ENCODE measurements at regions not wholly inside any gene's neighbourhood (a gene's known extent, or its start where the extent isn't known, plus 50 kb on each side); places are given as distances from the start of the nearest gene placed in this dataset.
A peak's percentile ranks its signal among the peaks of the same experiment; 100 is the strongest.
"Not testable (repeated sequence)": the region's sequence is repeated elsewhere in the genome, so short reads cannot be mapped to it uniquely, and the experiment has no call there.

- Histone ChIP-seq H4K91ac (ENCODE audit: low read depth, low read length, poor library complexity) (no peak overlapping the region), H2BK120ac (ENCODE audit: low read depth, low read length) (no peak overlapping the region), H3K79me1 (ENCODE audit: low read depth, low read length) (no peaks in the 10 kb centered on the region), H3K4ac (ENCODE audit: low read length) (no peak overlapping the region), H2BK12ac (ENCODE audit: low read length) (no peak overlapping the region), H3K27ac (replicated peaks; ENCODE audit: low read length) (no peak overlapping the region), H2BK15ac (ENCODE audit: low read length) (no peak overlapping the region), H2AFZ (ENCODE audit: low read length) (no peak overlapping the region), H2BK5ac (ENCODE audit: low read length) (no peak overlapping the region), H3K27me3 (ENCODE audit: control insufficient read depth in 3 of 3, insufficient read depth in 3 of 3, low read depth in 1 of 3, low read length in 3 of 3) (no peaks in the 10 kb centered on the region), H2AK5ac (ENCODE audit: low read depth, low read length) (no peak overlapping the region), H3K4me3 (ENCODE audit: low read length in 2 of 2) (no peak overlapping the region), H3K14ac (ENCODE audit: low read length) (no peak overlapping the region), H3K36me3 (replicated peaks in 1 of 2; ENCODE audit: control insufficient read depth in 2 of 2, insufficient read depth in 2 of 2, low read length in 2 of 2) (no peaks in the 10 kb centered on the region), H3K9ac (ENCODE audit: low read depth, low read length, poor library complexity) (no peak overlapping the region), H4K8ac (ENCODE audit: low read depth, low read length) (no peak overlapping the region), H3K9me3 (replicated peaks in 1 of 2; ENCODE audit: control insufficient read depth in 2 of 2, insufficient read depth in 1 of 2, low read depth in 1 of 2, low read length in 2 of 2) (no peaks in the 10 kb centered on the region), H3K4me2 (ENCODE audit: insufficient read depth, low read length, poor library complexity, severe bottlenecking) (no peak overlapping the region), H3K18ac (ENCODE audit: low read length) (no peak overlapping the region), H3K4me1 (ENCODE audit: control insufficient read depth in 2 of 2, insufficient read depth in 1 of 2, low read depth in 1 of 2, low read length in 2 of 2) (no peaks in the 10 kb centered on the region), H3K23ac (ENCODE audit: low read depth, low read length, poor library complexity) (no peak overlapping the region)
- no CpG with 5 or more reads among the region's 6 CpGs for WGBS, 2 donors (ENCODE audit: extremely low coverage in 2 of 2, insufficient read length in 2 of 2, insufficient replicate concordance in 1 of 2)
- DNase-seq (ENCODE audit: low spot score) = no peak
Measured at GRCh38 chr9:90189306-90189705, 453.3 kb downstream of the DIRAS2 start.

GRCh38 chr9:90192465-90192864 lies 450.2 kb downstream of the DIRAS2 start:
- WGBS, 2 donors (ENCODE audit: extremely low coverage in 2 of 2, insufficient read length in 2 of 2, insufficient replicate concordance in 1 of 2) = no CpG with 5 or more reads among the region's 7 CpGs
- H3K4me1 ChIP-seq (ENCODE audit: control insufficient read depth in 2 of 2, insufficient read depth in 1 of 2, low read depth in 1 of 2, low read length in 2 of 2) = not testable (repeated sequence)

GRCh38 chr9:90198956-90199355 lies 443.7 kb downstream of the DIRAS2 start:
- Histone ChIP-seq H3K4me2 (ENCODE audit: insufficient read depth, low read length, poor library complexity, severe bottlenecking) (no peak overlapping the region), H2BK15ac (ENCODE audit: low read length) (no peak overlapping the region), H3K4me3 (ENCODE audit: low read length in 2 of 2) (no peak overlapping the region), H2AK5ac (ENCODE audit: low read depth, low read length) (no peak overlapping the region), H3K4me1 (ENCODE audit: control insufficient read depth in 2 of 2, insufficient read depth in 1 of 2, low read depth in 1 of 2, low read length in 2 of 2) (peaks cover 0 to 3% of the 10 kb centered on the region in 2 donors), H3K14ac (ENCODE audit: low read length) (no peak overlapping the region), H3K9ac (ENCODE audit: low read depth, low read length, poor library complexity) (no peak overlapping the region), H3K27me3 (ENCODE audit: control insufficient read depth in 3 of 3, insufficient read depth in 3 of 3, low read depth in 1 of 3, low read length in 3 of 3) (no peaks in the 10 kb centered on the region), H4K91ac (ENCODE audit: low read depth, low read length, poor library complexity) (no peak overlapping the region), H2BK5ac (ENCODE audit: low read length) (no peak overlapping the region), H3K36me3 (replicated peaks in 1 of 2; ENCODE audit: control insufficient read depth in 2 of 2, insufficient read depth in 2 of 2, low read length in 2 of 2) (no peaks in the 10 kb centered on the region), H4K8ac (ENCODE audit: low read depth, low read length) (no peak overlapping the region), H2BK12ac (ENCODE audit: low read length) (no peak overlapping the region), H3K23ac (ENCODE audit: low read depth, low read length, poor library complexity) (no peak overlapping the region), H3K18ac (ENCODE audit: low read length) (no peak overlapping the region), H2BK120ac (ENCODE audit: low read depth, low read length) (no peak overlapping the region), H3K4ac (ENCODE audit: low read length) (no peak overlapping the region), H2AFZ (ENCODE audit: low read length) (no peak overlapping the region), H3K79me1 (ENCODE audit: low read depth, low read length) (no peaks in the 10 kb centered on the region), H3K9me3 (replicated peaks in 1 of 2; ENCODE audit: control insufficient read depth in 2 of 2, insufficient read depth in 1 of 2, low read depth in 1 of 2, low read length in 2 of 2) (no peaks in the 10 kb centered on the region), H3K27ac (replicated peaks; ENCODE audit: low read length) (no peak overlapping the region)
- no peak for DNase-seq (ENCODE audit: low spot score)
- no CpG with 5 or more reads among the region's 3 CpGs for WGBS, 2 donors (ENCODE audit: extremely low coverage in 2 of 2, insufficient read length in 2 of 2, insufficient replicate concordance in 1 of 2)

More at GRCh38 chr9:90192465-90192864, 450.2 kb downstream of the DIRAS2 start:
- not testable (repeated sequence) for H3K9me3 ChIP-seq (replicated peaks in 1 of 2; ENCODE audit: control insufficient read depth in 2 of 2, insufficient read depth in 1 of 2, low read depth in 1 of 2, low read length in 2 of 2); H3K36me3 ChIP-seq (replicated peaks in 1 of 2; ENCODE audit: control insufficient read depth in 2 of 2, insufficient read depth in 2 of 2, low read length in 2 of 2); H4K91ac ChIP-seq (ENCODE audit: low read depth, low read length, poor library complexity); H2AFZ ChIP-seq (ENCODE audit: low read length); H3K4me3 ChIP-seq (ENCODE audit: low read length in 2 of 2); H3K27ac ChIP-seq (replicated peaks; ENCODE audit: low read length); H3K18ac ChIP-seq (ENCODE audit: low read length); H2AK5ac ChIP-seq (ENCODE audit: low read depth, low read length); H3K14ac ChIP-seq (ENCODE audit: low read length); H2BK15ac ChIP-seq (ENCODE audit: low read length); H3K79me1 ChIP-seq (ENCODE audit: low read depth, low read length); H3K23ac ChIP-seq (ENCODE audit: low read depth, low read length, poor library complexity); H2BK5ac ChIP-seq (ENCODE audit: low read length); H4K8ac ChIP-seq (ENCODE audit: low read depth, low read length); H2BK12ac ChIP-seq (ENCODE audit: low read length); H3K27me3 ChIP-seq (ENCODE audit: control insufficient read depth in 3 of 3, insufficient read depth in 3 of 3, low read depth in 1 of 3, low read length in 3 of 3); H3K9ac ChIP-seq (ENCODE audit: low read depth, low read length, poor library complexity); H2BK120ac ChIP-seq (ENCODE audit: low read depth, low read length); DNase-seq (ENCODE audit: low spot score); H3K4me2 ChIP-seq (ENCODE audit: insufficient read depth, low read length, poor library complexity, severe bottlenecking); H3K4ac ChIP-seq (ENCODE audit: low read length)

- no peak overlapping the region for H4K8ac ChIP-seq (ENCODE audit: low read depth, low read length)
- H3K4me2 ChIP-seq (ENCODE audit: insufficient read depth, low read length, poor library complexity, severe bottlenecking) = no peak overlapping the region
- H3K27ac ChIP-seq (replicated peaks; ENCODE audit: low read length) = no peak overlapping the region
- no peaks in the 10 kb centered on the region for H3K79me1 ChIP-seq (ENCODE audit: low read depth, low read length)
- H3K9me3 ChIP-seq (replicated peaks in 1 of 2; ENCODE audit: control insufficient read depth in 2 of 2, insufficient read depth in 1 of 2, low read depth in 1 of 2, low read length in 2 of 2) = no peaks in the 10 kb centered on the region
- no peak overlapping the region for H3K18ac ChIP-seq (ENCODE audit: low read length)
- no peak overlapping the region for H3K14ac ChIP-seq (ENCODE audit: low read length)
- no CpG with 5 or more reads among the region's 2 CpGs for WGBS, 2 donors (ENCODE audit: extremely low coverage in 2 of 2, insufficient read length in 2 of 2, insufficient replicate concordance in 1 of 2)
- no peak overlapping the region for H3K23ac ChIP-seq (ENCODE audit: low read depth, low read length, poor library complexity)
- H2BK15ac ChIP-seq (ENCODE audit: low read length) = no peak overlapping the region
- H2BK5ac ChIP-seq (ENCODE audit: low read length) = no peak overlapping the region
- no peak for DNase-seq (ENCODE audit: low spot score)
- H2BK120ac ChIP-seq (ENCODE audit: low read depth, low read length) = no peak overlapping the region
- no peaks in the 10 kb centered on the region for H3K27me3 ChIP-seq (ENCODE audit: control insufficient read depth in 3 of 3, insufficient read depth in 3 of 3, low read depth in 1 of 3, low read length in 3 of 3)
- H3K4ac ChIP-seq (ENCODE audit: low read length) = no peak overlapping the region
- no peak overlapping the region for H3K4me3 ChIP-seq (ENCODE audit: low read length in 2 of 2)
- H3K4me1 ChIP-seq (ENCODE audit: control insufficient read depth in 2 of 2, insufficient read depth in 1 of 2, low read depth in 1 of 2, low read length in 2 of 2) = peaks cover 0 to 3% of the 10 kb centered on the region in 2 donors
- peak overlapping the region; percentile 73 for H2AFZ ChIP-seq (ENCODE audit: low read length)
- H2AK5ac ChIP-seq (ENCODE audit: low read depth, low read length) = no peak overlapping the region
- no peak overlapping the region for H4K91ac ChIP-seq (ENCODE audit: low read depth, low read length, poor library complexity)
- no peak overlapping the region for H3K9ac ChIP-seq (ENCODE audit: low read depth, low read length, poor library complexity)
- no peak overlapping the region for H2BK12ac ChIP-seq (ENCODE audit: low read length)
- no peaks in the 10 kb centered on the region for H3K36me3 ChIP-seq (replicated peaks in 1 of 2; ENCODE audit: control insufficient read depth in 2 of 2, insufficient read depth in 2 of 2, low read length in 2 of 2)
Measured at GRCh38 chr9:90201766-90202165, 440.9 kb downstream of the DIRAS2 start.

Data from neuronal stem cell (in vitro differentiated cells).